NT2/D1 (cell line): ENCODE measurements at regions not wholly inside any gene's neighbourhood (a gene's known extent, or its start where the extent isn't known, plus 50 kb on each side); places are given as distances from the start of the nearest gene placed in this dataset.

Source experiments
- SUZ12 ChIP-seq: IDR thresholded peaks from 2 replicates; pipeline ENCODE4 v1.6.1; 2011; ENCODE audit not compliant: insufficient read length, insufficient read depth; ENCODE audit errors: extremely low read depth
- YY1 ChIP-seq: IDR thresholded peaks from 2 replicates; pipeline ENCODE4 v1.6.1; 2011; ENCODE audit not compliant: insufficient read length, insufficient read depth
- ZNF274 ChIP-seq: IDR thresholded peaks from 2 replicates; pipeline ENCODE4 v1.6.1; 2011; ENCODE audit warnings: mild to moderate bottlenecking, low read depth, low read length

GRCh38 chr2:216769626-216770025, 74.3 kb upstream of the IGFBP5 start:
- TF ChIP-seq SUZ12 (no peak), ZNF274 (no peak), YY1 (no peak)
